DOHH2 (cell line): ENCODE measurements at regions not wholly inside any gene's neighbourhood (a gene's known extent, or its start where the extent isn't known, plus 50 kb on each side); places are given as distances from the start of the nearest gene placed in this dataset.

Experiments
- H3F3A ChIP-seq: fragments of 200-600 bp; sonication (generic), shearing (Covaris generic); 2 replicates; pipeline ENCODE4 v1.6.0; 2016; ENCODE audit warnings: antibody characterized with exemption, mild to moderate bottlenecking; ENCODE audit not compliant: control insufficient read depth, insufficient read depth
- H3K27ac ChIP-seq: fragments of 200-600 bp; sonication (generic); 2 replicates; pipeline ENCODE4 v1.5.1; 2014; ENCODE audit warnings: low read depth, mild to moderate bottlenecking, low read length, moderate library complexity
- H3K27me3 ChIP-seq: fragments of 200-600 bp; sonication (generic); 2 replicates; pipeline ENCODE4 v1.6.1; 2014; ENCODE audit warnings: mild to moderate bottlenecking, low read length, mixed read lengths; ENCODE audit not compliant: control insufficient read depth
- H3K36me3 ChIP-seq: fragments of 200-600 bp; sonication (generic); 2 replicates; pipeline ENCODE4 v1.6.1; 2014; ENCODE audit warnings: mild to moderate bottlenecking, low read length, moderate library complexity, mixed read lengths; ENCODE audit not compliant: control insufficient read depth
- H3K4me1 ChIP-seq: fragments of 200-600 bp; sonication (generic); 2 replicates; pipeline ENCODE4 v1.6.1; 2014; ENCODE audit warnings: mild to moderate bottlenecking, low read length, mixed read lengths; ENCODE audit not compliant: control insufficient read depth
- H3K4me2 ChIP-seq: fragments of 200-600 bp; sonication (generic); 2 replicates; pipeline ENCODE4 v1.6.0; 2014; ENCODE audit warnings: mild to moderate bottlenecking, low read length, moderate library complexity
- H3K4me3 ChIP-seq: fragments of 200-600 bp; sonication (generic); 2 replicates; pipeline ENCODE4 v1.5.1; 2014; ENCODE audit warnings: mild to moderate bottlenecking, low read length, mixed read lengths
- H3K79me2 ChIP-seq: fragments of 200-600 bp; sonication (generic); 2 replicates; pipeline ENCODE4 v1.6.1; 2014; ENCODE audit warnings: mild to moderate bottlenecking, low read length, mixed read lengths; ENCODE audit not compliant: control insufficient read depth
- H3K9me2 ChIP-seq: fragments of 200-600 bp; sonication (generic); replicated peaks from 2 replicates; pipeline ENCODE4 v1.6.1; 2014; ENCODE audit warnings: mild to moderate bottlenecking, low read length, mixed read lengths; ENCODE audit not compliant: control insufficient read depth
- H3K9me3 ChIP-seq: fragments of 200-600 bp; sonication (generic); 2 replicates; pipeline ENCODE4 v1.6.1; 2014; ENCODE audit warnings: antibody characterized with exemption, low read length, mixed read lengths; ENCODE audit not compliant: control insufficient read depth, insufficient read depth
- H4K20me1 ChIP-seq: fragments of 200-600 bp; sonication (generic); 2 replicates; pipeline ENCODE4 v1.6.0; 2014; ENCODE audit warnings: low read depth, mild to moderate bottlenecking, antibody characterized with exemption, low read length, moderate library complexity; ENCODE audit not compliant: control insufficient read depth, insufficient read depth
- EZH2phosphoT487 ChIP-seq: fragments of 200-600 bp; sonication (generic); IDR thresholded peaks from 2 replicates; pipeline ENCODE4 v1.6.1; 2017; ENCODE audit warnings: borderline replicate concordance, mild to moderate bottlenecking, antibody characterized with exemption, low read length, moderate library complexity, mixed read lengths
- TF ChIP-seq, protein P1 (sequence below): fragments of 200-600 bp; sonication (generic); IDR thresholded peaks from one replicate; pipeline ENCODE4 v1.5.1; 2014; ENCODE audit warnings: antibody characterized with exemption, mild to moderate bottlenecking, low read depth, low read length; ENCODE audit not compliant: poor library complexity, severe bottlenecking

DNA sequence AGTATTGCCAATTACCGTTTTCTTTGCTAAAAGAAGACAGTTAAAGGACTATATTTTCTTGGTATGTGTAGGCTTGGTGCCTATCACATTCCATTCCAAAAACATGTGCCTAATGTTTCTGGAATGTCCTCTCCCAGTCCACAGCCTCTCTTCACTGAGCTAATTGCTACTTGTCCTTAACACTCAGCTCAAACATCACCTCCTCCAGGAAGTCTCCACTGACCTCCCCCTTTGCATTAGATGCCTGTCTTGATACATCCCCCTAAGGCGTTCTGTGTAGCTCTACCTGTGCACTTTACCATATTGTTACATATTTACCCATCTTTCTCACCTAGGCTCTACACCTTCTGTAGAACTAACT is 195.6 kb upstream of the CAMK1G start:
- Histone ChIP-seq H3K4me3 (no peak overlapping the region), H3K9me2 (no peaks in the 10 kb centered on the region; the same call in 1 of the 2 replicates), H3K27me3 (no peaks in the 10 kb centered on the region), H3F3A (no peaks in the 10 kb centered on the region), H3K79me2 (no peaks in the 10 kb centered on the region), H3K9me3 (no peaks in the 10 kb centered on the region), H3K4me2 (no peak overlapping the region), H3K4me1 (no peaks in the 10 kb centered on the region), H3K36me3 (no peaks in the 10 kb centered on the region), H3K27ac (no peak overlapping the region), H4K20me1 (no peaks in the 10 kb centered on the region)
- TF ChIP-seq, protein P1, sequence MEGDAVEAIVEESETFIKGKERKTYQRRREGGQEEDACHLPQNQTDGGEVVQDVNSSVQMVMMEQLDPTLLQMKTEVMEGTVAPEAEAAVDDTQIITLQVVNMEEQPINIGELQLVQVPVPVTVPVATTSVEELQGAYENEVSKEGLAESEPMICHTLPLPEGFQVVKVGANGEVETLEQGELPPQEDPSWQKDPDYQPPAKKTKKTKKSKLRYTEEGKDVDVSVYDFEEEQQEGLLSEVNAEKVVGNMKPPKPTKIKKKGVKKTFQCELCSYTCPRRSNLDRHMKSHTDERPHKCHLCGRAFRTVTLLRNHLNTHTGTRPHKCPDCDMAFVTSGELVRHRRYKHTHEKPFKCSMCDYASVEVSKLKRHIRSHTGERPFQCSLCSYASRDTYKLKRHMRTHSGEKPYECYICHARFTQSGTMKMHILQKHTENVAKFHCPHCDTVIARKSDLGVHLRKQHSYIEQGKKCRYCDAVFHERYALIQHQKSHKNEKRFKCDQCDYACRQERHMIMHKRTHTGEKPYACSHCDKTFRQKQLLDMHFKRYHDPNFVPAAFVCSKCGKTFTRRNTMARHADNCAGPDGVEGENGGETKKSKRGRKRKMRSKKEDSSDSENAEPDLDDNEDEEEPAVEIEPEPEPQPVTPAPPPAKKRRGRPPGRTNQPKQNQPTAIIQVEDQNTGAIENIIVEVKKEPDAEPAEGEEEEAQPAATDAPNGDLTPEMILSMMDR = no peak
- no peak for TF ChIP-seq EZH2phosphoT487

DNA sequence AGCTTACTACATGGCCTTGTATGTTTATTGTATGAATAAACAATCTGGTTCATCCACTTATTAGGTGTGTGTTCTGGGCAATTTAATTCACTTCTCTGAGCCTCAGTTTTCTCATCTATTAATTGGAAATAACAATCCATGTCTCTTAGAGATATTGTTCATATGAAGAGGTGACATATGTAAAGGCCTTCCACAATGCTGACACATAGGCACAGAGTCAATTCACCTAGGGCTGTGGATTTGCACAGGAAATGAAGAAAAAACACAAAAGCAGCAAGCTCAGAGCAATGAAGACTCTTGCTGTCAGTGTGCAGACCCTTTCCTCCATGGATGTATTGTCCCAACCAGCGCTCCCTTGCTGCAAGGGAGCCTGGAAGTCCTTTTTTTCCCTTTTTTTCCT is 195.2 kb upstream of the CAMK1G start:
- no peaks in the 10 kb centered on the region for H4K20me1 ChIP-seq
- TF ChIP-seq, protein P1 = no peak
- no peak for TF ChIP-seq EZH2phosphoT487
- H3K27me3 ChIP-seq = no peaks in the 10 kb centered on the region
- no peaks in the 10 kb centered on the region for H3K79me2 ChIP-seq
- no peaks in the 10 kb centered on the region; the same call in 1 of the 2 replicates for H3K9me2 ChIP-seq
- no peaks in the 10 kb centered on the region for H3F3A ChIP-seq
- H3K36me3 ChIP-seq = no peaks in the 10 kb centered on the region
- H3K4me1 ChIP-seq = no peaks in the 10 kb centered on the region
- no peak overlapping the region for H3K4me2 ChIP-seq
- H3K4me3 ChIP-seq = no peak overlapping the region
- H3K27ac ChIP-seq = no peak overlapping the region
- no peaks in the 10 kb centered on the region for H3K9me3 ChIP-seq

DNA sequence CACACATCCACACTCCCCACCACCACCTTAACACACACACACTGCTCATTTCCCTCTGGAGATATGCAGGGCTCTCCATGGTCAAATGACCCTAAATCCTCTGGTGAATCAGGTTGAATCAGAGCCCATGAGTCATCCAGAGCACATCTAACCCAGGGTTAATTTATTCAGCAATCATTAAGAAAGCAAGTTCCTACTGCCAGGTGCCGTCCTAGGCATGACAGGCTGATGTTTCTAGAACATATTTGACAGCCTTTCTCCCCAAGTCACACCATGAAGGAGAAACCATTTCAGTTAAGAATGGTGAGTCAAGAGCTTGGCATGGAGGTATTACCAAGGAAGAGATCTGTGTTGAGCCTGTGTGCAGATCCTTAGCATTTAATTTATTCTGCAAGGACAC is 194.3 kb upstream of the CAMK1G start:
- no peaks in the 10 kb centered on the region for H3K36me3 ChIP-seq
- H3K27me3 ChIP-seq = no peaks in the 10 kb centered on the region
- H3K4me1 ChIP-seq = no peaks in the 10 kb centered on the region
- H3F3A ChIP-seq = no peaks in the 10 kb centered on the region
- H3K9me2 ChIP-seq = no peaks in the 10 kb centered on the region; the same call in 1 of the 2 replicates
- no peak overlapping the region for H3K4me3 ChIP-seq
- no peak overlapping the region for H3K4me2 ChIP-seq
- H3K79me2 ChIP-seq = no peaks in the 10 kb centered on the region
- no peak for TF ChIP-seq EZH2phosphoT487
- TF ChIP-seq, protein P1 = no peak
- no peaks in the 10 kb centered on the region for H4K20me1 ChIP-seq
- H3K9me3 ChIP-seq = no peaks in the 10 kb centered on the region
- H3K27ac ChIP-seq = no peak overlapping the region

DNA sequence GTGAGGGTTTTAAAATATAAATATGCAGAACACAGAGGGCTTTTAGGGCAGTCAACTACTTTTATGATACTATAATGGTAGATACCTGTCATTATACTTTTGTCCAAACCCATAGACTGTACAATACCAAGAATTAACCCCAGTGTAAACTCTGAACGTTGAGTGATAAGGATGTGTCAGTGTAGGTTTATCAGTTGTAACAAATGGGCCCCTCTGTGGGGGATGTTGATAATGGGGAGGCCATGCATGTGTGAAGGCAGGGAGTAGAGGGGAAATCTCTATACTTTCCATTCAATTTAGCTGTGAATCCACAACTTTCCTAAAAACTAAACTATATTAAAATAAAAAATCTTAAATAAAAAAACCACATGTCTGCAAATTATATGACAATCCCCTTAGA is 193.5 kb upstream of the CAMK1G start:
- H3K79me2 ChIP-seq = no peaks in the 10 kb centered on the region
- H3F3A ChIP-seq = no peaks in the 10 kb centered on the region
- no peaks in the 10 kb centered on the region for H4K20me1 ChIP-seq
- TF ChIP-seq EZH2phosphoT487 = no peak
- TF ChIP-seq, protein P1 = no peak
- H3K27ac ChIP-seq = no peak overlapping the region
- H3K4me1 ChIP-seq = no peaks in the 10 kb centered on the region
- H3K4me3 ChIP-seq = no peak overlapping the region
- H3K9me2 ChIP-seq = no peaks in the 10 kb centered on the region; the same call in 1 of the 2 replicates
- H3K27me3 ChIP-seq = no peaks in the 10 kb centered on the region
- no peak overlapping the region for H3K4me2 ChIP-seq
- H3K9me3 ChIP-seq = no peaks in the 10 kb centered on the region
- no peaks in the 10 kb centered on the region for H3K36me3 ChIP-seq
